NCI-H128 (cell line): ENCODE measurements at regions not wholly inside any gene's neighbourhood (a gene's known extent, or its start where the extent isn't known, plus 50 kb on each side); places are given as distances from the start of the nearest gene placed in this dataset.

Experiments used
- DNase-seq: peaks from one replicate; lab custom pipeline; 2025; ENCODE audit not compliant: unreplicated experiment; lab: John Stamatoyannopoulos, UW

DNA sequence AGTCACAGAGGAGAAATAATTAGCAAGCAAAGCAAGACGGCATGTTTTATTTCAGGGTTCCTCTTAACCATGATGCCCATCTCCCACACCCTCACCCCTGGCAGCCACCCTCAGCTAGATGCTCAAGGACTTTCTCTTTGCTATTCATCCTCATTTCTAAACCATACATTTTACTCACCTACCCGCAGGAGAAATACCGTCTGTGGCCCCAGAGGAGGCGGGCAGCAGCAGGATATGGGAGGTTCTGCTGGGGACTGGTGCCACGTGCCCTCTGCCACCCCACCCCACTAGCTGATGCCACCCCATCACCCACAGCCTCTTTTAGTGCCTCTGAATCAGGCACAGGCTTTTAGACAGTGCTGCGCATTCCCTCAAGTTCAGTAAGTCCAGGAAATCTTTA lies 168.7 kb upstream of the ITGB1 start:
- no peak for DNase-seq

- DNase-seq = no peak
Measured at GRCh38 chr10:33125522-33126517, 167.8 kb upstream of the ITGB1 start.

DNA sequence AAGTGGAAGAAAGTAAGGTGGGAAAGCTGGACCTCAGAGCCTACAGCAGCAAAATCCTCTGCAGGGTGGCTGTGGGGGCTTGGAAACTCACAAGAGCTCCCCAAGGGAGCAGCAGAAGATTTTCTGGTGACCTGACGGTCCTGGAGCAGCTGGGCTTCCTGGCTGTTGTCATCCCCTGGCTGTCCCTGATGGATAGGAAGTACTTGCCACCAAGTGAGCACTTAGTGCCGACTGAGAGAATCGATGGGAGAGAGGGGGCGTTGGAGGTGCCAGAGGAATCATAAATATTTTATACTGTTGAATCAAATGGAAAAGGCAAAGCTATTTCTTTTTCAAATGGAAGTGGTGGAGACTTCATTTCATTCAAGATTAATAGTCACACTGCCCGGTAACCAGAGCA lies 167.1 kb upstream of the ITGB1 start:
- no peak for DNase-seq

- DNase-seq = no peak
Measured at GRCh38 chr10:33123680-33124079, 165.7 kb upstream of the ITGB1 start.

DNA sequence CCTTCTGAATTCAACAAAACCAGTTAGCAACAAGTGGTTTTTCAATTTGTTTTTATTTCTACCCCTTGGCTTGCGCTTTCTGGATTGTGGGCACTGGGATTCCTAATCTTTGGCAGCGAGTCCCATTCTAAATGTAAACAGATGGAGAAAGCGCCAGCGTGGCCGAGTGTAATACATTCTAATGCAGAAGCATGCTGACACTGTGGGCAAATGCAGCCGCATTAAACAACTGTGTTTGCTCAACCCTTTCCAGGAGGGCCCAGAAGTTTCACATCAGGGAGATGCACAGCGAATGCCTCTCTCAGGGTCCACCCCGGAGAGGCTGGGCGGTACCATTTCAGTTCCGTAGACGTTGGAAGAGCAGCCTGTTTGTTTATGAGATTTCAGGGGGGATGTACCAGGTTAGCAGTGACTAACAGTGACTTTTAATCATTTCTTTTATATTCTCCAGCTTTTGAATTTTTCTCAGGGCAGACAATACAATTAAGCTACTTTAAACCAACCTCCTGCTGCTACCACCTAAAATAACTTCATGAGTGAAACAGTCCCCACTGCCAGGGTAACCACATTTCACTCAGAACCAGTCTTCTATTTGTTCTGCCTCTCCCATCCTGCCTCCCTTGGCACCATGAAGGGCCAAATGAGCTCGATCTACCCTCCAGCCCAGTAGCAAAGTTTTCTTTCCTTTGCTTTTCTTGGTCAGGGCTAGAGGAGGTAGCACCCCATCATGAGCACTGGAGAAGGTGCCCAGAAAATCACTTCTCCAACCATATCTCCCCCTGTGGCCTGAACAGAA lies 164.2 kb upstream of the ITGB1 start:
- DNase-seq = no peak

DNA sequence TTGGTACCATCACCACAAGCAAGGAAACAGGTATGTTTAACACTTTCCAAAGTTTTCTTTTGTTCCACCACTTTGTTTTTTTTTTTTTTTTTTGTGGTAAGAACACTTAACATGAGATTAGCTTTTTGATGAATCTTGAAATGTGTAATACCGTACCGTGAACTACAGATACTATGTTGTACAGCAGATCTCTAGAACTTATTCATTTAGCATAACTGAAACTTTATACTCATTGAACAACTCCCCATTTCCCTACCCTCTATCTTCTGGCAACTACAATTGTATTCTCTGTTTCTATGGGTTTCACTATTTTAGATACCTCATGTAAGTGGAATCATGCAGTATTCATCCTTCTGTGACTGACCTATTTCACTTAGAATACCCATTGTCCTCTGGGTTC lies 162.7 kb upstream of the ITGB1 start:
- no peak for DNase-seq

- no peak for DNase-seq
Measured at GRCh38 chr10:33120275-33120674, 162.2 kb upstream of the ITGB1 start.

DNA sequence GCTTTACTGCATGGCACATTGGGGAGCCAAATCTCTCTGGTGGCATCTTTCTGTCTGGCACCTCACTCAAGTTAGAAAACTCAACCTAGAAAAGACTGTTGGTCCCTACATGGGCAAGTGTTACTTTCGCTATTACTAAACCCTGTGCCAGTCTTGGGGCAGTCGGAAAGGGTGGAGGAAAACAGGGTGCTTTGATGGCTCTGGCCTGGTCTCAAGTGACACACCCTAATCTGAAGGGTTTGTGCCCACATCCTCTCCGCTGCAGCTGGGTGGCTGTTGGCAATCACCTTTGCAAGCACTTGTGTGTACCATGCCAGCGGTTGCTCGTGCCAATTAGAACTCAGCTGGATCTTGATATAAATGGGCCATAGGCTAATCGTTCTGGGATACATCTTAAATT lies 159.8 kb upstream of the ITGB1 start:
- no peak for DNase-seq

DNA sequence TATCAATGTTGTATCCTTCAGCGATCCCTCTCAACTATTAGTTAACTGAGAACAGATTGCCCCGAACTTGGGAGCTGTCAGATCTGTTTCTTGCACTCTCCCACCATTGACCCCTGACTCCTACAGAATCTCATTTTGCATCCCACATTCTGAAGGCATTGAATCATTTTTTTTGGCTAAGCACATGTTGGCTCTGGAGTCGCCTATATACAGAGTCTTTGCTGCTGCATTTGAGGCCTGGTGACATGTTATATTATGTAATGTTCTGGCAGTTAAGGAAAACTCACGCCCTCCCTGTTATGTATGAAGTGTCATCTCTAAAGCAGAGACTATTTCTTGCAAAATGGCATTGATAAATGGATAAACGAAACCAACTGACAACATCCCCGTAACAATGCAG lies 159.2 kb upstream of the ITGB1 start:
- DNase-seq = no peak

- peak; percentile 10 for DNase-seq
Measured at GRCh38 chr10:33115738-33116719, 158.0 kb upstream of the ITGB1 start.

- no peak for DNase-seq
Measured at GRCh38 chr10:33114451-33114952, 156.5 kb upstream of the ITGB1 start.

- DNase-seq = no peak
Measured at GRCh38 chr10:33113466-33113865, 155.4 kb upstream of the ITGB1 start.

DNA sequence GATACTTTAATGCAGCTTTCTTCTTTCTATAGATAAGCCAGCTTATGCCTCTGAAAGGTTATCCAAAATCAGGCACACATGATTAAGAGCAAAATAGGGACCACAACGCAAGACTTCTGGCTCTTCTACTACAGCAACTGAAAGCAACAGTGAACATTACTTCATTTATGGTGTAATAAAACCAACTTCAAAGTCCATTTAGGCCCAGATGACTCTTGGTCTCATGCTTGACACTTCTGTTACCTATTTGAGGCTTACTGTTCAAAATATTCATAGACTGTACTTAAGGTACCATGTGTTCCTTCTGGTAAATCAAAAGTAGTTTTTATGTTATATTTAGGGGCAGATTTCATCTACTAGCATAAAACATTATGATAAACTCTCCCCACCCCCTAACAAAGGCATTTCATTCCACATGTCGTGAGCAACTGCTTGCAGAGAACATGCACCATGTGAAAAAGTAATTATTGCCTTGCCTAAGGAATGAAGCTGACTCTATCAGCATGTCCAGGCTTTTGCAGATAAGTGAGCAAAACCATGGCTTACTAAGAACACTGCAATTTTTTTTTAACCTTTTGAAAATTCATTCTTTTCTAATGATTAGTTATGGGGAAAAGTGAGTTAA lies 154.9 kb upstream of the ITGB1 start:
- no peak for DNase-seq

GRCh38 chr10:33111488-33112051 lies 153.5 kb upstream of the ITGB1 start:
- no peak for DNase-seq

DNA sequence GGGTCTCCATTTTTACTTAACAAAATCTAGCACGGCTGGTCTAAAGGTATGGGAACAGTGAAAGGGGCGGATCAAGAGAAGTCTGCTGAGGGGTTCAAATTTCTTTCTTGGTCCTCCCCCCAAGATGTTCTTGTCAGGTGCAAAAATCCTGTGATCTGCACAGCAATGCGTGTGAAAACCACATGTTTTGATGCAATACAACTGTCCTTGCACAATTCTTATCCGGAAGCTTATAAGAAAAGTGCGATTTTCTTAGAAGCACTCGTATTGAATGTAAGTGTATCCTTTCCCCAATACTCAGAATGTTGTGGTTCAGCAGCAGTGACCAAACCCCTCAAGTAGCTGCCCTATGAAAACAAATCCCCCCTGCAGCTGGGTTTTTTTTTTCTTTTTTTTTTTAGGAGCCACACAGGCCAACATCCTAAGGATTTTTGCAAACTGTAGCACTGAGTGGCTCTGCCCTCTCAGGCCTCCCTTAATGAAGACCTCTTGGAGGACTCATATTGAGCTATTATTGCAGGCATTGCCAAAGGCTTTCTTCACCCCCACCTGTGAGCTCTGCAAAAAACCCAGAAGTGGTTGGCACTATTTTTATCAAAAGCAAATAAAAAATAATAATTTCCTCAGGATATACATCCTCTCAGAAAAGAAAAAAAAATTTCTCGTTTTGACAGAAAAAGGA lies 151.9 kb upstream of the ITGB1 start:
- DNase-seq = no peak

DNA sequence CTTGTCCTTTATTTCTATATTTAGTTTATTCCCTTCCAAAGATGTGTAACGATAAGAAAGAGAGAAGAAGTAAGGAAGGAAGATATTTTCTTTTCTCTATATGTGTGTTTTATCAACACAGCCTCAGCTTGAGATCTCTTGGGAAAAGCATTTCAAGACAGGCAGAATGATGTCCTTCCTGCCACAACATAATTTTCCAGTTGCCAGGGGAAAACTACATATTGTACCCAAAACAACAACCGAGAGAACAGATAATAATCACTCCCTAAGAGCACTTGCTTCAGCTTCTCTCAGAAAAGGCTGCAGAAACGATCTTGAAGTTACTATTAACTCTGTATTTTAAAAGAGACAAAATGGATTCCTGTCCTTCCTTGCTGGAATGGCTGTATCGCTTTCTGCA lies 151.4 kb upstream of the ITGB1 start:
- DNase-seq = no peak

DNA sequence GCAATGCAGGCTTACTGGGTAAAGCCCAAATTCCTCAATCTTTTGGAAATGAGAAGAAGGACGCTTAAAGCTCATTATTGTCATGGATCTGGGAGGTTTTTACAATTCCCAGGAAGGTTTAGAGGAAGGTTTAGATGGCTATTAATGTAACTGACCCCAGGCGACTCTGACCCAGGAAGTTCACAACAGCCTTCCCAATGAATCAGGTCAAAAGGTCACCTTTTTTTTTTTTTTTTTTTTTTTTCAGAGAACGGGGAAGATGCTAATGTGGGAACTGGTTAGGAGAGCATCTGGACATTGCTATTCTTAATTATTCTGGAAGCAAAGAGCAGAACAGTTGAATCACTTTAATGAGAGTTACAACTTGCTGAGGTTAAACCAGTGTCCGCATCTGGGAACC lies 149.9 kb upstream of the ITGB1 start:
- DNase-seq = no peak

DNA sequence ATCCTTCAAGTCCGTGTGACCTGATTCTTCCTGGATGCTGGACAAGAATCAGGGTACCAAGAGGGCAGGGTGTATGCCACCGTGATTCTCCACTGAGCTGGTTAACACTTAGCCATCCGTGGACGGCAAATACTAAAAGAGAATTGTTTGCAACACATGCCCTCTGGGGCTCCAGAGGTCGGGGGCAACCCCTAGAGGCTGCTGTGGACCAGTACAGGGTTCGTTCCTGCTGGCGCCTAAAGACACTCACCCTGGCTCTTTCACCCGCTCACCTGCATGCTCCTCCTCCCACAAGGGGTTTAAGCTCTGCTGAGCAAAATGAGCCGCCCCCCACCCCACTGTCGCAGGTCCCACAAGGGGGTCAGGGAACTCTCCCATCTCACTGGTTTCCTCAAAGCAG lies 148.7 kb upstream of the ITGB1 start:
- no peak for DNase-seq

GRCh38 chr10:33103863-33104379 lies 145.9 kb upstream of the ITGB1 start:
- no peak for DNase-seq
